ENCODE measurements at regions not wholly inside any gene's neighbourhood (a gene's known extent, or its start where the extent isn't known, plus 50 kb on each side); places are given as distances from the start of the nearest gene placed in this dataset.
A peak's percentile ranks its signal among the peaks of the same experiment; 100 is the strongest.

DNA sequence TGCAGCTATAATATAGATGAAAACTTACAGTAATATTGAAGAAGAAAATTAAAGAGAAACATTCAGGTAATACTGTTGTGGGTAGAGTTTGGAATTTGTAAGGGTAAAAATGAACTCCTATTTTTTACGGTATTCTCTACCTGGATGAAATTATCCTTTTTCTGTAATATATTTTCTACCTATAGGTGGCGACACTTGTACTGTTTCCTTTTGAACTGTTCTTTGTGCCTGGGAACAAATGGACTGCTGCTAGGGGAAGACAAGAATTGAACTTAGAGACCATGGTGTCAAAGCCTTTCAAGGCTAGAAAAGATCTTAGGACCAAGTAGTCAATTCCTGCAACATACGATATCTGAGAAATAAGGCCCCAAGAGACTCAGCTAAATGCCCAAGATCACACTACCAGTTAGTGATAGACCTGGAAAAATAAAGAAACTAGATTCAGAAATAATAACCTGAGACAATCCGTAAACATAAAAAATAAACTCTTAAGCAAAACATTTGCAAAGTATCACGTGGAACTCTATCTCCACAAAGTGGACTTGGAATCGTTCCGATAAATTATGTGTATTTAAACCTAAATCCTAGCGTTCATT, 383.8 kb downstream of the TFAP2A start:
- TF ChIP-seq, protein P1, sequence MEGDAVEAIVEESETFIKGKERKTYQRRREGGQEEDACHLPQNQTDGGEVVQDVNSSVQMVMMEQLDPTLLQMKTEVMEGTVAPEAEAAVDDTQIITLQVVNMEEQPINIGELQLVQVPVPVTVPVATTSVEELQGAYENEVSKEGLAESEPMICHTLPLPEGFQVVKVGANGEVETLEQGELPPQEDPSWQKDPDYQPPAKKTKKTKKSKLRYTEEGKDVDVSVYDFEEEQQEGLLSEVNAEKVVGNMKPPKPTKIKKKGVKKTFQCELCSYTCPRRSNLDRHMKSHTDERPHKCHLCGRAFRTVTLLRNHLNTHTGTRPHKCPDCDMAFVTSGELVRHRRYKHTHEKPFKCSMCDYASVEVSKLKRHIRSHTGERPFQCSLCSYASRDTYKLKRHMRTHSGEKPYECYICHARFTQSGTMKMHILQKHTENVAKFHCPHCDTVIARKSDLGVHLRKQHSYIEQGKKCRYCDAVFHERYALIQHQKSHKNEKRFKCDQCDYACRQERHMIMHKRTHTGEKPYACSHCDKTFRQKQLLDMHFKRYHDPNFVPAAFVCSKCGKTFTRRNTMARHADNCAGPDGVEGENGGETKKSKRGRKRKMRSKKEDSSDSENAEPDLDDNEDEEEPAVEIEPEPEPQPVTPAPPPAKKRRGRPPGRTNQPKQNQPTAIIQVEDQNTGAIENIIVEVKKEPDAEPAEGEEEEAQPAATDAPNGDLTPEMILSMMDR (conservative IDR thresholded peaks at IDR 0.05; ENCODE audit: low read depth, low read length), result peak; percentile 79
- no peak for TF ChIP-seq EZH2 (IDR thresholded peaks at IDR 0.05; ENCODE audit: low read length, unreplicated experiment)

All from PC-3 (cell line).